HEK293 (cell line): ENCODE measurements at regions not wholly inside any gene's neighbourhood (a gene's known extent, or its start where the extent isn't known, plus 50 kb on each side); places are given as distances from the start of the nearest gene placed in this dataset.

Experiments used
- CTCF ChIA-PET: fragments of 350-600 bp; formaldehyde crosslinking; extraction: SDS; loops from one replicate; lab custom pipeline; 2021; ENCODE audit warnings: antibody characterized with exemption; lab: Yijun Ruan, JAX
- POLR2A ChIA-PET: fragments of 300-600 bp; formaldehyde crosslinking; extraction: SDS; loops from one replicate; lab custom pipeline; 2020; ENCODE audit warnings: antibody characterized with exemption, inconsistent platforms; lab: Yijun Ruan, JAX
- H3K27ac ChIP-seq: fragments of 200-500 bp; sonication (Bioruptor generic); 2 replicates; pipeline ENCODE4 v1.5.1; 2014; ENCODE audit warnings: low read depth, low read length, control low read depth, inconsistent platforms; ENCODE audit errors: extremely low read depth
- H3K36me3 ChIP-seq, 2 experiments: fragments of 200-500 bp in 1 of 2; sonication (Bioruptor generic) in 1 of 2; 1 replicate in 1 of 2; 2 replicates in 1 of 2; pipeline ENCODE4 v1.5.1; 2014 to 2017; ENCODE audit warnings: inconsistent platforms in 2 of 2, low read length in 2 of 2; ENCODE audit not compliant: control insufficient read depth in 2 of 2, insufficient read depth in 1 of 2
- H3K4me1 ChIP-seq: fragments of 200-500 bp; sonication (Bioruptor generic); 2 replicates; pipeline ENCODE4 v1.5.1; 2014; ENCODE audit warnings: mild to moderate bottlenecking, low read length, inconsistent platforms; ENCODE audit not compliant: control insufficient read depth, insufficient read depth
- H3K4me3 ChIP-seq: 2 replicates; pipeline ENCODE4 v1.5.1; 2011; ENCODE audit warnings: low read depth, mild to moderate bottlenecking, control low read depth, low read length, moderate library complexity
- H3K9me3 ChIP-seq: fragments of 200-500 bp; sonication (Bioruptor generic); 2 replicates; pipeline ENCODE4 v1.5.1; 2014; ENCODE audit warnings: low read depth, low read length, inconsistent platforms; ENCODE audit not compliant: control insufficient read depth, insufficient read depth
- IKZF3 ChIP-seq: fragments of 450-650 bp; IDR thresholded peaks from 2 replicates; pipeline ENCODE4 v1.5.0; 2018; ENCODE audit warnings: missing biosample characterization, mild to moderate bottlenecking, missing genetic modification characterization, moderate library complexity
- SCRT1 ChIP-seq: fragments of 450-650 bp; formaldehyde crosslinking; IDR thresholded peaks from 2 replicates; pipeline ENCODE4 v1.5.1; 2016; ENCODE audit warnings: missing biosample characterization, missing genetic modification characterization, borderline replicate concordance
- ZBTB17 ChIP-seq: fragments of 450-650 bp; formaldehyde crosslinking; IDR thresholded peaks from 2 replicates; pipeline ENCODE4 v1.5.1; 2016; ENCODE audit warnings: missing biosample characterization, missing genetic modification characterization
- ZEB2 ChIP-seq: fragments of 450-650 bp; formaldehyde crosslinking; IDR thresholded peaks from 2 replicates; pipeline ENCODE4 v1.5.1; 2016; ENCODE audit warnings: missing biosample characterization, missing genetic modification characterization
- ZNF10 ChIP-seq: fragments of 450-650 bp; formaldehyde crosslinking; IDR thresholded peaks from 2 replicates; pipeline ENCODE4 v1.5.1; 2017; ENCODE audit warnings: missing biosample characterization, missing genetic modification characterization
- ZNF140 ChIP-seq: fragments of 450-650 bp; formaldehyde crosslinking; IDR thresholded peaks from 2 replicates; pipeline ENCODE4 v1.5.1; 2016; ENCODE audit warnings: missing biosample characterization, missing genetic modification characterization
- ZNF16 ChIP-seq: fragments of 450-650 bp; formaldehyde crosslinking; IDR thresholded peaks from 2 replicates; pipeline ENCODE4 v1.5.1; 2016; ENCODE audit warnings: low read depth, missing biosample characterization, missing genetic modification characterization
- ZNF2 ChIP-seq: fragments of 450-650 bp; formaldehyde crosslinking; IDR thresholded peaks from 2 replicates; pipeline ENCODE4 v1.5.1; 2016; ENCODE audit warnings: missing biosample characterization, missing genetic modification characterization
- ZNF211 ChIP-seq: fragments of 450-650 bp; formaldehyde crosslinking; IDR thresholded peaks from 2 replicates; pipeline ENCODE4 v1.5.1; 2016; ENCODE audit warnings: low read depth, missing biosample characterization, missing genetic modification characterization
- ZNF221 ChIP-seq: fragments of 450-650 bp; formaldehyde crosslinking; IDR thresholded peaks from 2 replicates; pipeline ENCODE4 v1.5.1; 2017; ENCODE audit warnings: missing biosample characterization, missing genetic modification characterization, borderline replicate concordance
- ZNF239 ChIP-seq: fragments of 450-650 bp; formaldehyde crosslinking; IDR thresholded peaks from 2 replicates; pipeline ENCODE4 v1.5.1; 2016; ENCODE audit warnings: missing biosample characterization, missing genetic modification characterization
- ZNF416 ChIP-seq: fragments of 450-650 bp; formaldehyde crosslinking; IDR thresholded peaks from 2 replicates; pipeline ENCODE4 v1.5.1; 2016; ENCODE audit warnings: missing biosample characterization, missing genetic modification characterization
- ZNF560 ChIP-seq: fragments of 450-650 bp; formaldehyde crosslinking; IDR thresholded peaks from 2 replicates; pipeline ENCODE4 v1.5.1; 2017; ENCODE audit warnings: missing biosample characterization, missing genetic modification characterization, borderline replicate concordance
- ZNF596 ChIP-seq: fragments of 450-650 bp; IDR thresholded peaks from 2 replicates; pipeline ENCODE4 v1.5.0; 2018; ENCODE audit warnings: missing biosample characterization, mild to moderate bottlenecking, missing genetic modification characterization, moderate library complexity
- ZNF664 ChIP-seq: fragments of 450-650 bp; formaldehyde crosslinking; IDR thresholded peaks from 2 replicates; pipeline ENCODE4 v1.5.1; 2016; ENCODE audit warnings: missing biosample characterization, missing genetic modification characterization
- ZNF837 ChIP-seq: fragments of 450-650 bp; formaldehyde crosslinking; IDR thresholded peaks from 2 replicates; pipeline ENCODE4 v1.5.1; 2016; ENCODE audit warnings: missing biosample characterization, missing genetic modification characterization
- ZNF843 ChIP-seq: fragments of 450-650 bp; formaldehyde crosslinking; IDR thresholded peaks from 2 replicates; pipeline ENCODE4 v1.5.1; 2016; ENCODE audit warnings: missing biosample characterization, missing genetic modification characterization
- TF ChIP-seq, protein P1 (sequence below): fragments of 450-650 bp; formaldehyde crosslinking; IDR thresholded peaks from 2 replicates; pipeline ENCODE4 v1.5.1; 2017; ENCODE audit warnings: missing biosample characterization, missing genetic modification characterization
- TF ChIP-seq, protein P2 (sequence below): fragments of 450-650 bp; formaldehyde crosslinking; IDR thresholded peaks from 2 replicates; pipeline ENCODE4 v1.5.1; 2017; ENCODE audit warnings: missing biosample characterization, missing genetic modification characterization
- TF ChIP-seq, protein P3 (sequence below): fragments of 450-650 bp; formaldehyde crosslinking; conservative IDR thresholded peaks from 2 replicates; pipeline ENCODE4 v1.5.1; 2016; ENCODE audit warnings: low read depth, missing biosample characterization, missing genetic modification characterization
- TF ChIP-seq, protein P4 (sequence below): fragments of 450-650 bp; formaldehyde crosslinking; IDR thresholded peaks from 2 replicates; pipeline ENCODE4 v1.5.1; 2017; ENCODE audit warnings: missing biosample characterization, missing genetic modification characterization

DNA sequence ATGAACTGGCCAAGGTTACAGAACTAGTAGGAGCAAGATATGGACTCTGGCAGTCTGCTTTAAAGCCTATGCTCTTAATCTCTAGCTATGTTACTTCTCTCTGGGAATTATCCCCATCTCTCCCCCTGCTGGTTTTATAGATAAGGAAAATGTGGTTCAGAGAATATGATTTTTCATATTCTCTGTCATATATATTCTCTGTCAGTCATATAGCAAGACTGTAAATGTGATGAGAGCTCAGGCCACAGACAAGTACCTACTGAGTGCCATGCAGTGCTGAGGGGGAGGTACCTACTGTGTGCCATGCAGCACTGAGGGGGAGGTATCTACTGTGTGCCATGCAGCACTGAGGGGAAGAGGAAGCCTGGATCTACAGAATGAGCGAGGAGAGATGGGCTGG lies 220.3 kb upstream of the FGGY start:
- H3K36me3 ChIP-seq = no peaks in the 10 kb centered on the region
- no peak overlapping the region for H3K4me3 ChIP-seq
- peaks cover 28% of the 10 kb centered on the region for H3K4me1 ChIP-seq
- H3K9me3 ChIP-seq = no peaks in the 10 kb centered on the region
- ChIA-PET POLR2A (interaction anchor here (0.6 to 3.0 kb wide), 4 partner anchors 15 to 294 kb away, joined by 3 to 13 read pairs (median 3); partner anchors contain the start of gene JUN), CTCF (interaction anchor here (0.6 to 1.2 kb wide), 4 partner anchors 14 to 467 kb away, joined by 3 to 4 read pairs (median 4); no protein-coding TSS in a partner anchor)
- H3K27ac ChIP-seq = peak overlapping the region; percentile 84; the same call in 1 of the 2 replicates
- TF ChIP-seq ZNF664 (tag by site-specific recombination) (no peak), ZBTB17 (tag by site-specific recombination) (peak; percentile 35; the same call in 1 of the 2 replicates), IKZF3 (peak; percentile 47)
- TF ChIP-seq, protein P1, sequence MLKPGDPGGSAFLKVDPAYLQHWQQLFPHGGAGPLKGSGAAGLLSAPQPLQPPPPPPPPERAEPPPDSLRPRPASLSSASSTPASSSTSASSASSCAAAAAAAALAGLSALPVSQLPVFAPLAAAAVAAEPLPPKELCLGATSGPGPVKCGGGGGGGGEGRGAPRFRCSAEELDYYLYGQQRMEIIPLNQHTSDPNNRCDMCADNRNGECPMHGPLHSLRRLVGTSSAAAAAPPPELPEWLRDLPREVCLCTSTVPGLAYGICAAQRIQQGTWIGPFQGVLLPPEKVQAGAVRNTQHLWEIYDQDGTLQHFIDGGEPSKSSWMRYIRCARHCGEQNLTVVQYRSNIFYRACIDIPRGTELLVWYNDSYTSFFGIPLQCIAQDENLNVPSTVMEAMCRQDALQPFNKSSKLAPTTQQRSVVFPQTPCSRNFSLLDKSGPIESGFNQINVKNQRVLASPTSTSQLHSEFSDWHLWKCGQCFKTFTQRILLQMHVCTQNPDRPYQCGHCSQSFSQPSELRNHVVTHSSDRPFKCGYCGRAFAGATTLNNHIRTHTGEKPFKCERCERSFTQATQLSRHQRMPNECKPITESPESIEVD (tag by site-specific recombination) = peak; percentile 36

DNA sequence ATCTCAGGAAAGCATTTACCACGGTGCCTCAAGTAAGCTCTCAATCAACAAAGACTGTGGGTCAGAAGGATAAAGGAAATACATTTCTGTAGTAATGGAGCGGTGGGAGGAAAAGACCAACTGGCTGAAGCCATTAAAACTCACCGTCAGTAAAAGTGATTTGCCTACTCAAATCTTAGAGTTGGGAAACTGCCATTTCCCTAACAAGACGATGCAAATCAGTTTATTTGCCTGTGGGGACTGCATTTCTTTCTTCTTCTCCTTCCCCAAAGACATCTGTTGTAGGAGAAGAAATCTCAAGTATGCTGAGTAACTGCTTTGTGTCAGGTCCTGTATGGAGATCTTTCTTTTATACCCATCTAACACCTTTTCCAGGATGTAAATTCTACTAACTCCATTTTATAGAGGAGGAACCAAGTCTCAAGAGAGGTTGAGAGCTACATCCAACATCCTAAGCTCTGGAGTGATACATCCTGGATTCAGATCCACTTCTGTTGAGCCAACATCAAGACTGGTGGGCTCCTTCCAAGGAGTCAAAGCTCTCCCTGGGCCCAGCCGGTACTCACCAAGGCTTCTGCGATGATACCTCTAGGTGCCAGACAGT lies 219.3 kb upstream of the FGGY start:
- CTCF ChIA-PET = interaction anchor here (0.5 to 1.3 kb wide), 8 partner anchors 9 to 636 kb away, joined by 3 to 5 read pairs (median 3); no protein-coding TSS in a partner anchor
- POLR2A ChIA-PET = interaction anchor here (1.3 to 3.0 kb wide), 3 partner anchors 14 to 295 kb away, joined by 3 to 13 read pairs (median 5); partner anchors contain the start of gene JUN

More for the DNA sequence above, 219.3 kb upstream of the FGGY start:
- Histone ChIP-seq H3K36me3 (no peaks in the 10 kb centered on the region), H3K27ac (peak overlapping the region; percentile 84), H3K4me1 (peaks cover 24% of the 10 kb centered on the region), H3K9me3 (no peaks in the 10 kb centered on the region), H3K4me3 (no peak overlapping the region)
- TF ChIP-seq ZNF221 (tag by site-specific recombination) (no peak), SCRT1 (tag by site-specific recombination) (no peak), ZNF10 (tag by site-specific recombination) (no peak), ZNF837 (tag by site-specific recombination) (no peak), ZNF596 (no peak), ZNF560 (tag by site-specific recombination) (no peak), ZNF239 (tag by site-specific recombination) (no peak), ZNF2 (tag by site-specific recombination) (no peak), ZNF416 (tag by site-specific recombination) (no peak), ZNF211 (no peak), ZNF16 (tag by site-specific recombination) (no peak), ZNF843 (tag by site-specific recombination) (no peak), ZEB2 (tag by site-specific recombination) (no peak), ZNF140 (tag by site-specific recombination) (no peak)
- TF ChIP-seq, protein P2, sequence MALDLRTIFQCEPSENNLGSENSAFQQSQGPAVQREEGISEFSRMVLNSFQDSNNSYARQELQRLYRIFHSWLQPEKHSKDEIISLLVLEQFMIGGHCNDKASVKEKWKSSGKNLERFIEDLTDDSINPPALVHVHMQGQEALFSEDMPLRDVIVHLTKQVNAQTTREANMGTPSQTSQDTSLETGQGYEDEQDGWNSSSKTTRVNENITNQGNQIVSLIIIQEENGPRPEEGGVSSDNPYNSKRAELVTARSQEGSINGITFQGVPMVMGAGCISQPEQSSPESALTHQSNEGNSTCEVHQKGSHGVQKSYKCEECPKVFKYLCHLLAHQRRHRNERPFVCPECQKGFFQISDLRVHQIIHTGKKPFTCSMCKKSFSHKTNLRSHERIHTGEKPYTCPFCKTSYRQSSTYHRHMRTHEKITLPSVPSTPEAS = no peak
- TF ChIP-seq, protein P3, sequence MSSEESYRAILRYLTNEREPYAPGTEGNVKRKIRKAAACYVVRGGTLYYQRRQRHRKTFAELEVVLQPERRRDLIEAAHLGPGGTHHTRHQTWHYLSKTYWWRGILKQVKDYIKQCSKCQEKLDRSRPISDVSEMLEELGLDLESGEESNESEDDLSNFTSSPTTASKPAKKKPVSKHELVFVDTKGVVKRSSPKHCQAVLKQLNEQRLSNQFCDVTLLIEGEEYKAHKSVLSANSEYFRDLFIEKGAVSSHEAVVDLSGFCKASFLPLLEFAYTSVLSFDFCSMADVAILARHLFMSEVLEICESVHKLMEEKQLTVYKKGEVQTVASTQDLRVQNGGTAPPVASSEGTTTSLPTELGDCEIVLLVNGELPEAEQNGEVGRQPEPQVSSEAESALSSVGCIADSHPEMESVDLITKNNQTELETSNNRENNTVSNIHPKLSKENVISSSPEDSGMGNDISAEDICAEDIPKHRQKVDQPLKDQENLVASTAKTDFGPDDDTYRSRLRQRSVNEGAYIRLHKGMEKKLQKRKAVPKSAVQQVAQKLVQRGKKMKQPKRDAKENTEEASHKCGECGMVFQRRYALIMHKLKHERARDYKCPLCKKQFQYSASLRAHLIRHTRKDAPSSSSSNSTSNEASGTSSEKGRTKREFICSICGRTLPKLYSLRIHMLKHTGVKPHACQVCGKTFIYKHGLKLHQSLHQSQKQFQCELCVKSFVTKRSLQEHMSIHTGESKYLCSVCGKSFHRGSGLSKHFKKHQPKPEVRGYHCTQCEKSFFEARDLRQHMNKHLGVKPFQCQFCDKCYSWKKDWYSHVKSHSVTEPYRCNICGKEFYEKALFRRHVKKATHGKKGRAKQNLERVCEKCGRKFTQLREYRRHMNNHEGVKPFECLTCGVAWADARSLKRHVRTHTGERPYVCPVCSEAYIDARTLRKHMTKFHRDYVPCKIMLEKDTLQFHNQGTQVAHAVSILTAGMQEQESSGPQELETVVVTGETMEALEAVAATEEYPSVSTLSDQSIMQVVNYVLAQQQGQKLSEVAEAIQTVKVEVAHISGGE (tag by site-specific recombination) = no peak
- TF ChIP-seq, protein P1 (tag by site-specific recombination) = peak; percentile 10; the same call in 1 of the 2 replicates
- TF ChIP-seq, protein P4, sequence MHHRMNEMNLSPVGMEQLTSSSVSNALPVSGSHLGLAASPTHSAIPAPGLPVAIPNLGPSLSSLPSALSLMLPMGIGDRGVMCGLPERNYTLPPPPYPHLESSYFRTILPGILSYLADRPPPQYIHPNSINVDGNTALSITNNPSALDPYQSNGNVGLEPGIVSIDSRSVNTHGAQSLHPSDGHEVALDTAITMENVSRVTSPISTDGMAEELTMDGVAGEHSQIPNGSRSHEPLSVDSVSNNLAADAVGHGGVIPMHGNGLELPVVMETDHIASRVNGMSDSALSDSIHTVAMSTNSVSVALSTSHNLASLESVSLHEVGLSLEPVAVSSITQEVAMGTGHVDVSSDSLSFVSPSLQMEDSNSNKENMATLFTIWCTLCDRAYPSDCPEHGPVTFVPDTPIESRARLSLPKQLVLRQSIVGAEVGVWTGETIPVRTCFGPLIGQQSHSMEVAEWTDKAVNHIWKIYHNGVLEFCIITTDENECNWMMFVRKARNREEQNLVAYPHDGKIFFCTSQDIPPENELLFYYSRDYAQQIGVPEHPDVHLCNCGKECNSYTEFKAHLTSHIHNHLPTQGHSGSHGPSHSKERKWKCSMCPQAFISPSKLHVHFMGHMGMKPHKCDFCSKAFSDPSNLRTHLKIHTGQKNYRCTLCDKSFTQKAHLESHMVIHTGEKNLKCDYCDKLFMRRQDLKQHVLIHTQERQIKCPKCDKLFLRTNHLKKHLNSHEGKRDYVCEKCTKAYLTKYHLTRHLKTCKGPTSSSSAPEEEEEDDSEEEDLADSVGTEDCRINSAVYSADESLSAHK (tag by site-specific recombination) = 0 out of 2 replicates have a peak, but pooled peaks have one; percentile 2
